HEK293 (cell line): ENCODE measurements at regions not wholly inside any gene's neighbourhood (a gene's known extent, or its start where the extent isn't known, plus 50 kb on each side); places are given as distances from the start of the nearest gene placed in this dataset.

Experiments used
- CTCF ChIP-seq: fragments of 450-650 bp; formaldehyde crosslinking; IDR thresholded peaks from 2 replicates; pipeline ENCODE4 v1.5.1; 2016; ENCODE audit warnings: missing biosample characterization, missing genetic modification characterization
- GLI4 ChIP-seq: fragments of 450-650 bp; formaldehyde crosslinking; IDR thresholded peaks from 2 replicates; pipeline ENCODE4 v1.5.1; 2016; ENCODE audit warnings: missing biosample characterization, missing genetic modification characterization

GRCh38 chr6:144566868-144567615, 281.9 kb downstream of the UTRN start:
- TF ChIP-seq GLI4 (tag by site-specific recombination) (no peak), CTCF (tag by site-specific recombination) (no peak)
